Retina (tissue), 1 donor: ENCODE measurements at regions not wholly inside any gene's neighbourhood (a gene's known extent, or its start where the extent isn't known, plus 50 kb on each side); places are given as distances from the start of the nearest gene placed in this dataset.

Source experiments
- DNase-seq: peaks from one replicate; pipeline ENCODE4 v3.0.0-alpha.2; 2016

DNA sequence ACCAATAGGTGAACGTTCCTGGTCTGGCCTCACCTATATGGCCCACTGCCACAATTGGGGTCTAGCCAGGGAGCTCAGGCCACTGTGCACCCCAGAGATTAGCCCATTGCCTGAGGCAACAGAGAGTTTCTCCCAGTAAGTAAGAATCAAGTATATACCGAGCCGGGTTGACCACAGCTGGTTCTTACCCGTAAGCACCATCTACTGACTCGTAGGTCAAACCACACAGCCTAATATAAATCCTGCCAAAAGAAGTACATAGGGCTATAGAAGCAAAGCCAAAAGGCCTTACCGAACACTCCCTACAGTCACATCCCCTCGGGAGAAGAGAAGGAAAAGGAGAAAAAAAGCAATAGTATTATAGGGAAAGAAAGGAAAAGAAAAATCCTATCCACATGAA is 463.6 kb upstream of the GJE1 start:
- no peak for DNase-seq

GRCh38 chr6:141667580-141668309 is 465.0 kb upstream of the GJE1 start:
- DNase-seq = peak; percentile 11

DNA sequence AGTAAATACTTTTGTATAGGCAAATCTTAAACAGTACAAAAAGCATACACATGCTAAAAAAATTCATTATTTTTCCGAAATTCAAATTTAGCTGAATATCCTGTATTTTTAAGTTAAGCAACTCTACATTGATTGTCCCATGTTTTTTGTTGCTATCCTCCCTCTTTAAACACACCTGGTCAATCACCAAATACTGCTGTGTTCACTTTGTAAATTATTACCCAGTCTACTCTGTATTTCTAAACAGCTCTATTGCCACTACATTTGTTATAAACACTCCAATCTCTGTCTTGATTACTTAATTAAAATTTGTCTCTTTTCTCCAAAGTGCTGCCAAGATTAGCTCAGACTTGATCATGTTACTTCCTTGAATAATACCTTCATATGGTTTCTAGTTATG is 466.5 kb upstream of the GJE1 start:
- no peak for DNase-seq

GRCh38 chr6:141664744-141665143 is 468.0 kb upstream of the GJE1 start:
- no peak for DNase-seq

GRCh38 chr6:141659582-141659981 is 473.1 kb upstream of the GJE1 start:
- no peak for DNase-seq

DNA sequence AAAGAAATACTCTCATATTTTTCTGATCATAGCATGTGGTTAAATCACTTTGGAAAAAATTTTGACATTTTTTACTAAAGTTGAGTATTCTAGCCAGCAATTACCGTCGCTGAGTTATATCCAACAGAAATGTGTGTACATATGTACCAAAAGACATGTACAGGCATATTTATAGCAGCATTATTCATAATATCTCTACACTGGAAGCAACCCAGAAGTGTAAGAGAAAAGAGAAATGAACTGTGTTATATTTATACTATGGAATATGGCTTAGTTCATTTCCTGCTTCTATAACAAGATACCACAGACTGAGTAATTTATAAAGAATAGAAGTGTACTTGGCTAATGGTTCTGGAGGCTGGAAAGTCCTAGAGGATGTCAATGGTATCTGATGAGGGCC is 474.0 kb upstream of the GJE1 start:
- DNase-seq = no peak

DNA sequence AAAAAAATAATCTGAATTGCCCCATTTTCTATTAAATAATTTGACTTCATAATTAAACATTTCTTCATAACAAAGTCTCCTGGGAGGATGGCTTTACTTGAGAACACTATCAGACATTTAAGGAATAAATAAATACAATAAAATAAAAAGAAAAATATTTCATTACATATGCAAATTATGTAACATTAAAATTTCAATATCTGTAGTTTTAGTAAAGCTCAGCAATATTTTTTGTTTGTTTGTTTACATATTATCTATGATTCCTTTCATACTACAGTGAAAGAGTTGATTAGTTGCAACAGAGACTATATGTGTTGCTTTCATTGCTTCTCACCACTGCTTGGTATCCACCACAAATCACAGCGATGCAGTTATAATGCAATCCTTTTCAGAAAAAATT is 474.9 kb upstream of the GJE1 start:
- no peak for DNase-seq

- DNase-seq = no peak
Observed at GRCh38 chr6:141653590-141653989, 479.1 kb upstream of the GJE1 start.

DNA sequence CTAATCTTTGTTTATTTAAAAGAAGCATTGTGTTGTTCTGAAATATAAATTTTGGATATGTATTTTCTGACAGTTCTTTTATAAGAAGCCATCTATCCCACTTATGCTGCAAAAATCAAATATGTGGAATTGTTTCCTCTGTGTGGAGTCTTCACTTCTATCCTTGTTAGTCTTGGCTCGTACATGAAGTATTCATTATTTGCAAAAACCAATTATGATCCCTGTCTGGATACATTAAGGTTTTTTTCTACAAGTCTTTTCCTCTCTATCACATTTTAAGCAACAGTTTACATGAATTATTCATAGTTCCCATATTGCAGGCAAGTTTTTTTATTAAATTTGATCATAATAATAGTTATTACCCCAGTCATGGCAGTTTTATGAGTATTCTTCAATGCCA is 490.8 kb upstream of the GJE1 start:
- no peak for DNase-seq

GRCh38 chr6:141641406-141641805 is 491.3 kb upstream of the GJE1 start:
- DNase-seq = no peak

DNA sequence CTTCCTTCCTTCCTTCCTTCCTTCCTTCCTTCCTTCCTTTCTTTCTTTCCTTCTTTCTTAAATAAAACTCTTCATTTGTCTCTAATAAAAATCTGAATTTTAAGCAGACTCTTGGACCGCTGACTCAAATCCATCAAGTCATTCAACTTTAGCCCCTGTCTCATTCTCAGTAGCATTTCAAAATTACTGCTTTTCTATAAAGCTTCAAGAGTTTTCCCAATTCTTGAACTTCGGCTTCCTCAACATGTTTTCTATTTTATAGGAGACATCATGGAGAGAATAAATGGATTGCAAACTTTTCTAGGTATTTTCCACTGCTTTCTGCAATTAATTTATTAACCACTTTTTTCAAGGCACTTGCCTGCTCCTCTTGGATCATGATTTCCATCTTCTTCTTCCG is 497.1 kb upstream of the GJE1 start:
- no peak for DNase-seq

- DNase-seq = no peak
Observed at GRCh38 chr6:141634269-141634668, 498.5 kb upstream of the GJE1 start.

DNA sequence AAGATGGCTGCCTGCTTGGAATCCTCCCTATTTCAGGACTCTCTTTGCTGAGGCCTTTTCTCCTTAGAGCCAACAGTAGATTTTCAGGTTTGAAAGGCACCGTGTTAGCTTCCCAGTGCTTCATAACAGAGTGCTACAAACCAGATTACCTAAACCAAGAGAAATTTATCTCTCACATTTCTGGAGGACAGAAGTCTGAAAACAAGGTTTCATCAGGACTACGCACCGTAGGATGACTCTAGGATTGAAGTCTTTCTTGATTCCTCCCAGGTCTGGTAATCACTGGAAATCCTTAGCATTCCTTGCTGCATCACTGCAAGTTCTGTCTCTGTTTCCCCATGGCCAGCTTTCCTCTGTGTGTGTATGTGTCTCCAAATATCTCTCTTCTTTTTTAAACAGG is 508.4 kb upstream of the GJE1 start:
- DNase-seq = no peak

- no peak for DNase-seq
Observed at GRCh38 chr6:141618180-141618581, 514.5 kb upstream of the GJE1 start.

GRCh38 chr6:141610741-141611140 is 522.0 kb upstream of the GJE1 start:
- DNase-seq = no peak

DNA sequence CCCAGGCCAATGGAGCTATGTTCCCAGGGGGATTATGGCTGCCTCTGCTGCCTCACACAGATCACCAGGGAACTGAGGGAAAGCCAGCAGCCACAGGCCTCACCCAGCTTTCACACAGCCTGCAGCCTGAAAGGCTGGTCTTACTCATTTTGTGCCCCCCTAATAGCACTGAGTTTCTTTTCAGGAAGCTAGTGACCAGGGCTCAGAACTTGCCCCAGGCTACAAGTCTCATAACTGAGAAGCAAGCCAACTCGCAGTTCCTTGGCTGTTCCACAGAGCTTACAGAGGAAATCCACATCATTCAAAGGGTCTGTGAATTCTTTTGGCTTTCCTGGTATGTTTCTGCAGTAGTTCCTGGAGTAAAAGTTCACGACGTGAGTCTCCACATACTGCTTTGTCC is 524.8 kb upstream of the GJE1 start:
- no peak for DNase-seq

DNA sequence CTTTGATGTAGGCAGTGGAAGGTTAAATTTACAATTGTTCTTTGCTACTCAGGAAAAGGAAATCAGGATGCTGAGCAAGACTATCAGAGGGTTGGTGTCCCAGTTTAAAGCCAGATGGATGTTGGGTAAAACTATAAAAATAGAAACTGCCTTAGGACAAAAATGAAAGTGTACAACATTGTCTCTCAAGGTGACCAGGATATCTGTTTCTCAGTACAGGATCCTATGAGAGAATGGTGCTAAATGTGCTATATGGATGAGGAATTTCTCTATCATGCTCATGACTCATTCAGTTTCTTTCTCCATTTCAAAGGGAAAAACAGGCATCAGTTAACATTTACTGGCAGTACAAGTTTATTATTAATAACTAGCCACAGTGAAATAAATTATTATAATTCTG is 534.2 kb upstream of the GJE1 start:
- DNase-seq = no peak

GRCh38 chr6:141594874-141595273 is 537.9 kb upstream of the GJE1 start:
- DNase-seq = no peak

- no peak for DNase-seq
Observed at GRCh38 chr6:141593311-141593710, 539.4 kb upstream of the GJE1 start.

GRCh38 chr6:141587482-141588266 is 545.1 kb upstream of the GJE1 start:
- DNase-seq = no peak

GRCh38 chr6:141580988-141581552 is 551.7 kb upstream of the GJE1 start:
- DNase-seq = no peak

DNA sequence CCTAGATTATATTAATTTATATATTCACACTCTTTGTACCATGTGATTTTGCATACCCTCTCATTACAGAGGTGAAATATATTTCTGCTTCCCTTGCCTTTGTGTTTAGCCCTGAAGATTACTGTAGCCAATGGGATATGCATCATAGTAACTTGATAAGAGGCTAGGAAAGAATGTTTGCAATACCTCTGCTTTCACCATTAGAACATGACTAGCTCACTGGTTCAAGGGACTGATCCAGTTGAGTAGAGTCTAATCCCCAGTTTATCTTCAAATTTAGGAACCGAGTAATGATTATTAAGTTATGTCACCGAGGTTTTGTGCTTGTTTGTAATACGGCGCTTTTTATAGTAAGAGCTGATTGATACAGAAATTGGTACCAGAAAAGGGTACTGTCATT is 552.6 kb upstream of the GJE1 start:
- DNase-seq = no peak

- DNase-seq = no peak
Observed at GRCh38 chr6:141576751-141577150, 556.0 kb upstream of the GJE1 start.
